ENCODE measurements at regions not wholly inside any gene's neighbourhood (a gene's known extent, or its start where the extent isn't known, plus 50 kb on each side); places are given as distances from the start of the nearest gene placed in this dataset.

DNA sequence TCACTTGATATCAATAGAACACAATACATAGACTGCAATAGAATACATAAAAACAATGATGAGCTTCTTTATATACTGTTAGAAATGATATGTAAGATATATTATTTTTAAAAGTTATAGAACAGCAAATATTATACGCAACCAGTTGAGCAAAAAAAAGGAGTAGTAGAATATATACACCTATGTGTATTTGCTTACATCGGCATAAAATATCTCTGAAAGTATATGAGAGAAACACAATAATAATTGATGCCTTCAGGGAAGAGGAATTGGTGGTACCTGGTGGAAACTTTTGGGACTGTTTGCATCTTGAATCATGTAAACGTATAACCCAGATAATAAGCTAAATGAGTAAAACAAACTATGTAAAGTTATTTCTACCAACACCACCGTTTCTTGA is 418.4 kb upstream of the DCN start:
- Histone ChIP-seq H3K27me3 (replicated peaks in 1 of 4; ENCODE audit: control extremely low read depth in 1 of 4, control insufficient read depth in 3 of 4, insufficient read depth in 4 of 4, low read length in 3 of 4) (no peaks in the 10 kb centered on the region), H3K27ac (ENCODE audit: low read length in 2 of 2) (no peak overlapping the region), H2AFZ (ENCODE audit: insufficient read depth, low read depth, low read length, poor library complexity, severe bottlenecking) (no peak overlapping the region), H3K4me2 (replicated peaks; ENCODE audit: low read depth, low read length, poor library complexity, severe bottlenecking) (no peak overlapping the region), H3K79me2 (ENCODE audit: control insufficient read depth, insufficient read depth, low read length) (no peaks in the 10 kb centered on the region), H3K4me3 (ENCODE audit: control extremely low read depth in 1 of 5, extremely low read depth in 1 of 5, insufficient read depth in 1 of 5, low read depth in 2 of 5, low read length in 4 of 5) (no peak overlapping the region), H3K9ac (ENCODE audit: low read length) (no peak overlapping the region), H3K4me1 (ENCODE audit: control insufficient read depth in 2 of 2, insufficient read depth in 2 of 2, low read length in 2 of 2) (no peaks in the 10 kb centered on the region), H3K9me3 (ENCODE audit: control extremely low read depth in 1 of 3, control insufficient read depth in 2 of 3, insufficient read depth in 1 of 3, low read length in 2 of 3) (peaks cover 0 to 3% (median 0%) of the 10 kb centered on the region in 3 donors), H3K36me3 (replicated peaks in 1 of 2; ENCODE audit: control extremely low read depth in 1 of 2, control insufficient read depth in 1 of 2, extremely low read depth in 1 of 2, insufficient read depth in 2 of 2, low read length in 1 of 2) (no peaks in the 10 kb centered on the region), H4K20me1 (ENCODE audit: control insufficient read depth, insufficient read depth, low read length, poor library complexity, severe bottlenecking) (no peaks in the 10 kb centered on the region)
- no CpG with 5 or more reads among the region's 4 CpGs for WGBS (ENCODE audit: insufficient coverage)
- POLR2A ChIA-PET, result no interaction called here
- ATAC-seq (ENCODE audit: low read depth), result no peak
- Mint-ChIP-seq H3K9me3 (ENCODE audit: insufficient read depth) (peaks cover 8% of the 10 kb centered on the region), H3K27me3 (peaks cover 13% of the 10 kb centered on the region), H3K27ac (no peak overlapping the region), H3K4me1 (no peaks in the 10 kb centered on the region), H3K4me3 (no peak overlapping the region)
- TF ChIP-seq EZH2 (IDR thresholded peaks at IDR 0.05; ENCODE audit: borderline replicate concordance, insufficient read depth, low read depth, low read length, poor library complexity, severe bottlenecking), result no peak
- TF ChIP-seq CTCF (IDR thresholded peaks at IDR 0.05), result no peak
- CTCF ChIA-PET, result no interaction called here
- intact Hi-C loops (cut with micrococcal nuclease), result no loop called here
- DNase-seq, result no peak

DNA sequence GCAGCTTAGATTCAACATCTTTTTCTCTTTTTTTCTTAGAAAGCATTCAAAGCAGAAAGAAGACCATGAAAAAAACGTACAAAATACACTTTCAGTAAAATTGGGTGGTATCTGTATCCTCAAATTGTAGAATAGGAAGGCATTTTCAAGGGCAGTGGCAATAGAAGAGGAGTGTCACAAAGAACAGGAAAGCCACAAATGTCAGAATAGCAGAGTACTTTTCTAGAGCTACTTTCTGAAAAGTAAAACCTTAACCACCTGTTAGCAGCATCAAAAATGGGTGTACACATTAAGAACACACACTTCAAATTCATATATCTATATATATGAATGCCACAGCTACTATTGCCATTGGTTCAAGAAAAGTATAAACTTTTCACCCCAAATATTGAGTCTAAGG is 412.1 kb upstream of the DCN start:
- no peak overlapping the region for H3K9ac ChIP-seq (ENCODE audit: low read length)
- H3K79me2 ChIP-seq (ENCODE audit: control insufficient read depth, insufficient read depth, low read length), result no peaks in the 10 kb centered on the region
- Mint-ChIP-seq H3K9me3 (ENCODE audit: insufficient read depth) (peaks cover 8% of the 10 kb centered on the region), H3K4me3 (no peak overlapping the region), H3K27ac (no peak overlapping the region), H3K4me1 (no peaks in the 10 kb centered on the region), H3K27me3 (peaks cover 5% of the 10 kb centered on the region)
- POLR2A ChIA-PET, result no interaction called here
- H3K4me2 ChIP-seq (replicated peaks; ENCODE audit: low read depth, low read length, poor library complexity, severe bottlenecking), result no peak overlapping the region
- no peaks in the 10 kb centered on the region for H3K36me3 ChIP-seq (replicated peaks in 1 of 2; ENCODE audit: control extremely low read depth in 1 of 2, control insufficient read depth in 1 of 2, extremely low read depth in 1 of 2, insufficient read depth in 2 of 2, low read length in 1 of 2)
- H3K4me3 ChIP-seq (ENCODE audit: control extremely low read depth in 1 of 5, extremely low read depth in 1 of 5, insufficient read depth in 1 of 5, low read depth in 2 of 5, low read length in 4 of 5), result no peak overlapping the region
- no peak overlapping the region for H2AFZ ChIP-seq (ENCODE audit: insufficient read depth, low read depth, low read length, poor library complexity, severe bottlenecking)
- ATAC-seq (ENCODE audit: low read depth) (no peak), DNase-seq (no peak)
- peaks cover 0 to 3% (median 0%) of the 10 kb centered on the region in 3 donors for H3K9me3 ChIP-seq (ENCODE audit: control extremely low read depth in 1 of 3, control insufficient read depth in 2 of 3, insufficient read depth in 1 of 3, low read length in 2 of 3)
- no peaks in the 10 kb centered on the region for H3K4me1 ChIP-seq (ENCODE audit: control insufficient read depth in 2 of 2, insufficient read depth in 2 of 2, low read length in 2 of 2)
- CTCF ChIA-PET, result interaction anchor here (0.8 kb wide), 1 partner anchor 17 kb away, joined by 3 read pairs; no protein-coding TSS in a partner anchor
- no peak for TF ChIP-seq EZH2 (IDR thresholded peaks at IDR 0.05; ENCODE audit: borderline replicate concordance, insufficient read depth, low read depth, low read length, poor library complexity, severe bottlenecking)
- peaks cover 0 to 10% (median 3%) of the 10 kb centered on the region in 4 experiments for H3K27me3 ChIP-seq (replicated peaks in 1 of 4; ENCODE audit: control extremely low read depth in 1 of 4, control insufficient read depth in 3 of 4, insufficient read depth in 4 of 4, low read length in 3 of 4)
- no peaks in the 10 kb centered on the region for H4K20me1 ChIP-seq (ENCODE audit: control insufficient read depth, insufficient read depth, low read length, poor library complexity, severe bottlenecking)
- intact Hi-C loops (cut with micrococcal nuclease), result no loop called here
- no peak overlapping the region for H3K27ac ChIP-seq (ENCODE audit: low read length in 2 of 2)
- no CpG with 5 or more reads among the region's 1 CpG for WGBS (ENCODE audit: insufficient coverage)
